ENCODE measurements at regions not wholly inside any gene's neighbourhood (a gene's known extent, or its start where the extent isn't known, plus 50 kb on each side); places are given as distances from the start of the nearest gene placed in this dataset.

- TF ChIP-seq BHLHE40 (IDR thresholded peaks at IDR 0.05; ENCODE audit: low read depth, low read length) (no peak), CTCF (IDR thresholded peaks at IDR 0.05) (no peak), USF2 (IDR thresholded peaks at IDR 0.05) (no peak), POLR2A (IDR thresholded peaks at IDR 0.05; ENCODE audit: low read length) (no peak), CBX2 (IDR thresholded peaks at IDR 0.05; ENCODE audit: borderline replicate concordance, low read depth) (no peak), MAX (IDR thresholded peaks at IDR 0.05) (no peak), SREBF2 (IDR thresholded peaks at IDR 0.05) (no peak)
Measured at GRCh38 chr3:162498626-162499025, 1002.0 kb downstream of the OTOL1 start.

All from A549 (cell line).